Mesodermal cell (in vitro differentiated cells): ENCODE measurements at regions not wholly inside any gene's neighbourhood (a gene's known extent, or its start where the extent isn't known, plus 50 kb on each side); places are given as distances from the start of the nearest gene placed in this dataset.

Source experiments
- H3K27ac ChIP-seq: 2 replicates; pipeline ENCODE4 v1.7.0; 2013; ENCODE audit warnings: mild to moderate bottlenecking, low read depth, low read length, moderate library complexity; ENCODE audit not compliant: severe bottlenecking
- H3K36me3 ChIP-seq: 2 replicates; pipeline ENCODE4 v1.7.1; 2013; ENCODE audit warnings: mild to moderate bottlenecking, low read length, moderate library complexity; ENCODE audit not compliant: control insufficient read depth, insufficient read depth
- H3K4me1 ChIP-seq: one replicate; pipeline ENCODE4 v1.7.1; 2013; ENCODE audit warnings: mild to moderate bottlenecking, low read length; ENCODE audit not compliant: insufficient read depth, control insufficient read depth, poor library complexity, severe bottlenecking
- H3K4me3 ChIP-seq: 2 replicates; pipeline ENCODE4 v1.7.0; 2013; ENCODE audit warnings: low read length, control low read depth, mild to moderate bottlenecking; ENCODE audit not compliant: insufficient read depth, poor library complexity, severe bottlenecking; ENCODE audit errors: extremely low read depth
- H3K9me3 ChIP-seq: 2 replicates; pipeline ENCODE4 v1.7.1; 2013; ENCODE audit warnings: mild to moderate bottlenecking, low read length, moderate library complexity; ENCODE audit not compliant: control insufficient read depth
- WGBS, 2 experiments: methylation state at CpG; one replicate each; pipeline ENCODE4 v1.1.5; 2013; ENCODE audit warnings: missing lambda C conversion rate in 2 of 2; ENCODE audit not compliant: insufficient coverage in 2 of 2; 5-methylcytosine and 5-hydroxymethylcytosine counted together

- WGBS, 2 experiments = 100% methylated on average over 1 of the region's 6 CpGs
- Histone ChIP-seq H3K4me1 (no peaks in the 10 kb centered on the region), H3K4me3 (no peak overlapping the region), H3K27ac (no peak overlapping the region), H3K9me3 (no peaks in the 10 kb centered on the region), H3K36me3 (no peaks in the 10 kb centered on the region)
Measured at GRCh38 chr5:28567048-28567447, 1528.7 kb upstream of the CDH9 start.

- Histone ChIP-seq H3K4me3 (no peak overlapping the region), H3K4me1 (no peaks in the 10 kb centered on the region), H3K27ac (no peak overlapping the region), H3K9me3 (no peaks in the 10 kb centered on the region), H3K36me3 (no peaks in the 10 kb centered on the region)
Measured at GRCh38 chr5:28561522-28561921, 1523.1 kb upstream of the CDH9 start.

- H3K36me3 ChIP-seq = no peaks in the 10 kb centered on the region
- no peaks in the 10 kb centered on the region for H3K9me3 ChIP-seq
- WGBS, 2 experiments = 71% methylated on average over 1 of the region's 1 CpG; no CpG with 5 or more reads in 1 of the 2 experiments
- H3K27ac ChIP-seq = no peak overlapping the region
- no peaks in the 10 kb centered on the region for H3K4me1 ChIP-seq
- no peak overlapping the region for H3K4me3 ChIP-seq
Measured at GRCh38 chr5:28558196-28558595, 1519.8 kb upstream of the CDH9 start.

GRCh38 chr5:28557114-28557513 lies 1518.7 kb upstream of the CDH9 start:
- no peak overlapping the region for H3K27ac ChIP-seq
- no peaks in the 10 kb centered on the region for H3K36me3 ChIP-seq
- H3K4me1 ChIP-seq = no peaks in the 10 kb centered on the region
- H3K9me3 ChIP-seq = no peaks in the 10 kb centered on the region
- H3K4me3 ChIP-seq = no peak overlapping the region

- no peak overlapping the region for H3K27ac ChIP-seq
- H3K4me3 ChIP-seq = no peak overlapping the region
- WGBS, 2 experiments = 100% methylated on average over 1 of the region's 2 CpGs; no CpG with 5 or more reads in 1 of the 2 experiments
- H3K4me1 ChIP-seq = no peaks in the 10 kb centered on the region
- H3K9me3 ChIP-seq = no peaks in the 10 kb centered on the region
- no peaks in the 10 kb centered on the region for H3K36me3 ChIP-seq
Measured at GRCh38 chr5:28549588-28549987, 1511.2 kb upstream of the CDH9 start.

- 80% methylated on average over 1 of the region's 1 CpG; no CpG with 5 or more reads in 1 of the 2 experiments for WGBS, 2 experiments
- Histone ChIP-seq H3K4me1 (no peaks in the 10 kb centered on the region), H3K27ac (no peak overlapping the region), H3K4me3 (no peak overlapping the region), H3K36me3 (no peaks in the 10 kb centered on the region), H3K9me3 (no peaks in the 10 kb centered on the region)
Measured at GRCh38 chr5:28548856-28549255, 1510.5 kb upstream of the CDH9 start.

GRCh38 chr5:28544501-28544900 lies 1506.1 kb upstream of the CDH9 start:
- Histone ChIP-seq H3K9me3 (no peaks in the 10 kb centered on the region), H3K4me1 (no peaks in the 10 kb centered on the region), H3K27ac (no peak overlapping the region), H3K4me3 (no peak overlapping the region), H3K36me3 (no peaks in the 10 kb centered on the region)

- Histone ChIP-seq H3K27ac (no peak overlapping the region), H3K9me3 (no peaks in the 10 kb centered on the region), H3K4me1 (no peaks in the 10 kb centered on the region), H3K36me3 (no peaks in the 10 kb centered on the region), H3K4me3 (no peak overlapping the region)
Measured at GRCh38 chr5:28543473-28544098, 1505.2 kb upstream of the CDH9 start.

GRCh38 chr5:28542987-28543386 lies 1504.6 kb upstream of the CDH9 start:
- no peaks in the 10 kb centered on the region for H3K9me3 ChIP-seq
- H3K4me3 ChIP-seq = no peak overlapping the region
- WGBS, 2 experiments = 87 to 96% methylated on average over 2 to 3 of the region's 3 CpGs
- no peaks in the 10 kb centered on the region for H3K4me1 ChIP-seq
- H3K27ac ChIP-seq = no peak overlapping the region
- no peaks in the 10 kb centered on the region for H3K36me3 ChIP-seq

GRCh38 chr5:28523888-28524635 lies 1485.7 kb upstream of the CDH9 start:
- no peaks in the 10 kb centered on the region for H3K36me3 ChIP-seq
- H3K9me3 ChIP-seq = peaks cover 5% of the 10 kb centered on the region
- WGBS, 2 experiments = 81 to 93% methylated on average over 2 to 3 of the region's 4 CpGs
- no peak overlapping the region for H3K4me3 ChIP-seq
- H3K27ac ChIP-seq = no peak overlapping the region
- H3K4me1 ChIP-seq = no peaks in the 10 kb centered on the region

- no peak overlapping the region for H3K27ac ChIP-seq
Measured at GRCh38 chr5:28523416-28523815, 1485.0 kb upstream of the CDH9 start.

More at GRCh38 chr5:28523416-28523815, 1485.0 kb upstream of the CDH9 start:
- Histone ChIP-seq H3K9me3 (peaks cover 5% of the 10 kb centered on the region), H3K4me1 (no peaks in the 10 kb centered on the region), H3K36me3 (no peaks in the 10 kb centered on the region), H3K4me3 (no peak overlapping the region)
- no CpG with 5 or more reads among the region's 1 CpG for WGBS, 2 experiments
